Muscle of back (tissue), 3 donors: ENCODE measurements at regions not wholly inside any gene's neighbourhood (a gene's known extent, or its start where the extent isn't known, plus 50 kb on each side); places are given as distances from the start of the nearest gene placed in this dataset.
A peak's percentile ranks its signal among the peaks of the same experiment; 100 is the strongest.
"Not testable (repeated sequence)": the region's sequence is repeated elsewhere in the genome, so short reads cannot be mapped to it uniquely, and the experiment has no call there.

Experiments used
- DNase-seq, 3 donors: peaks; one replicate each; pipeline versions ENCODE4 v3.0.0 to v3.0.0-alpha.2; 2013

DNA sequence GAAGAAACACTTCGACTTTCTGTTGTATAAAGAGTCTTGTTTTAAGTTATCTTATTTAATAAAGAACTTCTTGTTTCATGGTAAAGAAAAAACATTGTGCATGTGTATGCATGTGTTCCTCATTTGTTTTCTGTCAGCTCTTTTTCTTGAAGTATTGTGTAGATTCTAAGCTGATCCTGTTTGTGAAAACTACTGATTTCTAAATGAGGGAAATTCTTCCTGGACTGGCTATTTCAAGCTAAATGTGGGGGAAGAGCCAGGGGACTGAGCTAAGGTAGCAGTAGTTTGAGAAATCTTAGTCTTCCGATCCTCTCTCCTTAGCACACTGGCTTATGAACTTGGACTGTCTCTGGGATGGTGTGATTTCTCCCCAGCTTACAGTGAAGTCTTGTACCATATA, 56.4 kb upstream of the RBMS1 start:
- no peak for DNase-seq

DNA sequence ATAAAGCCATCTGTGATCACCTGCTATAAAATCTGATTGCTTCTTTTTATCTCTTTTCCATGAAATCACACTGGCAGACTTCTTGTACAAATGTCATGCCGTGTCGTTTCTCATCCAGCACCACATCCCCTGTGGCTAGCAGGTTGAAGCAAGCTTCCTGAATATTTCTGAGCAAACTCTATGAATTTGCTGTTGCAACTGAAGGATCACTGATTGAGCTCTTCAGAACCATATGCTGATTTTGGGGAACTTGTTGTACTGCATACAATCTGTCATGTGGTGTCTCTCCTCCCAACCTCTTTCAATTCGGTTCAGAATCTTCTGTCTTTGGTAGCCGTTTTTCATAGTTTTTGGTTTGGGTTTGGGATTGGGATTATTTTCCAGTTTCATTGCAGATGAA, 57.7 kb upstream of the RBMS1 start:
- no peak for DNase-seq

DNA sequence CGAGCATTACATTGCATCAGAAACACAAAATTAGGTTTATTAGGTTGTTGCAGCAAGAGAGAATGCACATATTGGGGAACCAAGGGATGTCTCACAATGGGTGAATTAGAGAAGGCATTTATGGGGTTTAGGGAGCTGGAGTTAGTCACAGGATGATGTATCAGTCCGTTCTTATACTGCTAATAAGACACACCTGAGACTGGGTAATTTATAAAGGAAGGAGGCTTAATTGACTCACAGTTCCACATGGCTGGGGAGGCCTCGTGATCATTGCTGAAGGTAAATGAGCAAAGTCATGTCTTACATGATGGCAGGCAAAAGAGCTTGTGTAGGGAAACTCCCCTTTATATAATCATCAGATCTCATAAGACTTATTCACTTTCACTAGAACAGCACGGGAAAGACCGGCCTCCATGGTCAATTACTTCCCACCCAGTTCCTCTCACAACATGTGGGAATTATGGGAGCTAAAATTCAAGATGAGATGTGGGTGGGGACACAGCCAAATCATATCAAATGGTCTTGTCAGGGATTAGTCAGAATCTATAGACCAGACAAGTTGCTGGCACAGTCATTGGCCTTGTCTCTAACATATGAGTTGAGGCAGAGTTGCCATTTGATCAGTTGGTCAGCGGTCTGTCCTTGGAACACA, 61.9 kb upstream of the RBMS1 start:
- no peak for DNase-seq

DNA sequence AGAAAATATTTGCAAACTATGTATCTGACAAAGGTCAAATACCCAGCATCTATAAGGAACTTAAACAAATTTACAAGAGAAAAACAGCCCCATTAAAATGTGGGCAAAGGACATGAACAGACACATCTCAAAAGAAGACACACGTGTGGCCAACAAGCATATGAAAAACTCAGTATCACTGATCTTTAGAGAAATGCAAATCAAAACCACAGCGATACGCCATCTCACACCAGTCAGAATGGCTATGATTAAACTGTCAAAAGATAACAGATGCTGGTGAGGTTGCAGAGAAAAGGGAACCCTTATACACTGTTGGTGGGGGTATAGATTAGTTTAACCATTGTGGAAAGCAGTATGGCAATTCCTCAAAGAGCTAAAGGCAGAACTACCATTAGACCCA, 64.3 kb upstream of the RBMS1 start:
- no peak for DNase-seq

DNA sequence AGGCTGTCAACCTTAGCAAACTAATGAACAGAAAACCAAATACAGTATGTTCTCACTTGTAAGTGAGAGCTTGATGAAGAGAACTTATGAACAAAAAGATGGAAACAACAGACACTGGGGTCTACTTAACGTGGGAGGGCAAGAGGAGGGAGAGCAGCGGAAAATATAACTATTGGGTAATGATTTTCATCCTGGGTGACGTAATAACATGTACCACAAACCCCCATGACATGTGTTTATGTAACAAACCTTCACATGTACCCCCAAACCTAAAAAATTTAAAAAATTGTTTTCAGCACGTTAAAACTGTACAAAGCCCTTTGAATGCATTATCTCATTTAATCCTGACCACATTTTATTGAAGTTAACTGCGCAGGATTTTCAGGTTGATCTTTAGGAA, 64.9 kb upstream of the RBMS1 start:
- no peak for DNase-seq

DNA sequence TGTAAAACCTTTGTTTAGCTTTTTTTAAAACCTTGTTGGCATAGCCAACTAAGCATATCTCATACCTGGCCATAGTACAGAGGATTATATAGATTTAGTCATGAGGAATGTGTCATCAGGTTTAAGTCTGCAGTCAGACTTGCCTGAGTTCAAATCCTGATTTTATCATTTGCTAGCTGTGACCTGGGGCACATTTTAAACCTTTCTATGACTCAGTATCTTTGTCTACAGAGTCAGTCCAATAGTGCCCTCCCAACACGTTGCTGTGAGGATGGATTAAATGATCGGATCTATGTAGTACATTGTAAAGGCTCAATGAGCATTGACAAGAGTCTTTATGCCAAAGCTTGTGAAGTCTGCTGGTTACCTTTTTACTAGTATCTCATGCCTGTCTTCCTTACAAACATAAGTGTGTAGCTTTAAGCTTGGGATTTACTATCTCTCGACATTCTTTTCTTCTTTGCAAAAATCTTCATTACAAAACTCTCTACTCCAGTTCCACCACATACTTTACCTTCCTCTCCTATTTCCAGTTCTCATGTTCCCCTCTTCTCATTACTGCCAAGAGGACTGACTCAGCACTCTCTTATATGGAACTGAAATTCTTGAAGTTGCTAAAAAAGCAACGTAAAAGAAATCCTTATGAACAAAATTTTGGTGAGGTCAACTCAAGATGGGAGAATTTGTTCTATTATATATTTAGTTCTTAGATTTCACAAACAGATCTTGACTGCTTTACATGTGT, 68.1 kb upstream of the RBMS1 start:
- peak in 1 of 3 donors; percentile 47 for DNase-seq

DNA sequence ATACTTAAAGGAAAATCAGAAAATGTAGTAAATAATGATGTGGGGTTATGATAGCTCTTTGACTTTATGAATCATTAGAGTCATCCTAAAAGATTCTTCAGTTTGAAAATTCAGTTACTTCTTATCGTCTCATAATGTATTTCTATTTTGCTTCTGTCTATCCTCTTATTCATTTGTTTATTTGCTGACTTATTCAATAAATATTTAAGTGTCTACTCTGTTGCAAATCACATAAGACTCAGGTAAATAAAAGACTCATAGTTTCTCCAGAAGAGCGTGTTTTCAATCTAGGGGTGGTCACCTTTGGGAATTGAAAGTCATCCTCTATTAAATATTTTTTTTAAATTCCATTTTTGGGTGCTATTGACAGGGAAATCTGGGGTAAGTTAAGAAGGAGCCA, 69.1 kb upstream of the RBMS1 start:
- DNase-seq = no peak

DNA sequence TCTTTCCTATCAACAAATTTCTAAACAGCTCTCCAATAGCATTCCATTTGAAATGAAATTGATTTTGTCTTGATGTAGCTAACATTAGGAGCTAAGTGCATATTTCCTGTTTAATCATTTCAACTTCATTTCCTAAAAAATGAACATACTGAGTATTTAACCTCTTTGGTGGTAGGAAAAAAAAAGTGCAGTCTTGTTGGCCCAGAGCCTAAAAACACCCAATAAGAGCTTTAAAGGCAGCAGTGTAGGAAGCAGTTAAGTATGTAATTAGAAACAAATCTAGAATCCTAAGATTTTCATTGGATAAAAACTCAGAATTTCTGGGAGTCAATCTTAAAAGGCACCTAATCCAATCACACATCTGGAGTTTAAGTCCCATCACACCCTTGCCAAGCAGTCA, 71.0 kb upstream of the RBMS1 start:
- DNase-seq = no peak

DNA sequence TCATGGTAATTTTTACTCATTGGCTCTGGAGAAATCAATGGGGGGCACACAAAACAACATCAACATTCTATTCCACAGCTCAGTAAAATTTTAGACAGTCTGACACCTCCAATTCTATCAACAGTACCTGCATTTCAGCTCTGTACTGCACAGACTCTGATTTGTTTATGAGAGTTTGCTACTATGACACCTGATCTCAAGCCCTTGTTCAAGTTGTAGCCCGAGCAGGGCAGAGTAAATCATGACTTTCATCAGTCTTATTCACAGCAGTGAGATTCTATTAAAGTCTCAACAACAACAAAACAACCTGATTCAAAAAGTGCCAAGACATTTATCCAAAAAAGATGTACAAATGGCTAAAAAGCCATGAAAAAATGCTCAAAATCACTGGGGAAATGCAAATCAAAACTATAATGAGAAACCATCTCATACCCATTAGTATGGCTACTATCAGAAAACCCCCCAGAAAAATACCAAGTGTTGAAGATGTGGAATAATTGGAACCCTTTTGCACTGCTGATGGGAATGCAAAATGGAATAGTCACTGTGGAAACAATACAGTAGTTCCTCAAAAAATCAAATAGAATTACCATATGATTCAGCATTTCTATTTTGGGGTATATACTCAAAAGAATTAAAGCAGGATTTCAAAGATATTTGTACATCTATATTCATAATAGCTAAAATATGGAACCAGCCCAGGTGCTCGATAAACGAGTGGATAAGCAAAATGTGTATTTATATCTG, 71.7 kb upstream of the RBMS1 start:
- DNase-seq = no peak

DNA sequence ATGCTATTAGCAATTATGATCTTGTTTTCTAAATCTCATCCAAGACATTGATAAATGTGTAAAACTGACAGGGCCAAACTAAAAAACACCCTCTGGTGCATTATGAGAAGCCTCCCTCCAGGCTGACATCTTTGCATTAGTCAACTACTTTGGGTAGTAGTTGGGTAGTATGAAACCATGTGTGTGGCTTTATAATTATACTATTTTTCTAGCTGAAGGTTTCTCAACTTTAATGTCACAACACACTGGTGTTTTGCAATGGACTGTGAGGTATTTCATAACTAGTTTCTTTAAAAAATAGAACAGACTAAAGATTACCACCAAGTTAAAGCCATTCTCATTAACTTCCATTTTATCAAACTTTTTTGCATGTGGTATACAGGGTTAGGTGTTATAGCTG, 73.1 kb upstream of the RBMS1 start:
- no peak for DNase-seq

DNA sequence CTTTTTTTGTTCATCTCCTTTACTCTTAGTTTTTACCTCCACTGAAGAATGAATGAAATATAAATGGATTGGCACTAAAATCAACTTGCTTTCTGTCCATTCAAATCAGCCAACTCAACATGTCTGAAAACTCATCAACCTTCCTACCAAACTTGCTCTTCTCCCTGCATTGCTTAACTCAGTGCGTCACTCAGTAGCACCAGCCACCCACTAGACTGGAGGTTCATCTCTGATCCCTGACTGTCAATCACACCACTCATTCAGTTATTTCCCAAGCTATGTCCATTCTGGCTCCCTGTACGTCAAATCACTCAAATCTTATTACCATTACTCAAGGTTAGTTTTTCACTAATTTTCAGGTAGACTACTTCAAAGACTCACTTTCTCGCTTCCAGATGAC, 75.2 kb upstream of the RBMS1 start:
- no peak for DNase-seq

DNA sequence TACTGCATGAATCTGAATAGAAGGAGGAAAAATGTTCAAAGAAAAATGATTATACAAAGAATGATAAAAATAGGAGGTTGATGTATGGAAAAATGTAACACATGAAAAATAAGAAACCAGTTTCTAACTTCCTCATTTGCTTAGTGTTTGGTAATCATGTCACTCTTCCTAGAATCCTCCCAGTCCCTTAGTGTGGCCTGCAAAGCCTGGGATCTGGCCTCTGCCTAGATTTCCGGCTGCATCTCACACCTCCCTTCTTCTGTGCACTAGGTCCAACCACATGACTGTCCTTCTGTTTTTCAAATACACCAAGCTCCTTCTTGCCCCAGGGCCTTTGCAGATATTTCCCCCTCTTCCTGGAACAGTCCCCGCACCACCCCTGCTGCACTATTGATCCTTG, 76.8 kb upstream of the RBMS1 start:
- no peak for DNase-seq

DNA sequence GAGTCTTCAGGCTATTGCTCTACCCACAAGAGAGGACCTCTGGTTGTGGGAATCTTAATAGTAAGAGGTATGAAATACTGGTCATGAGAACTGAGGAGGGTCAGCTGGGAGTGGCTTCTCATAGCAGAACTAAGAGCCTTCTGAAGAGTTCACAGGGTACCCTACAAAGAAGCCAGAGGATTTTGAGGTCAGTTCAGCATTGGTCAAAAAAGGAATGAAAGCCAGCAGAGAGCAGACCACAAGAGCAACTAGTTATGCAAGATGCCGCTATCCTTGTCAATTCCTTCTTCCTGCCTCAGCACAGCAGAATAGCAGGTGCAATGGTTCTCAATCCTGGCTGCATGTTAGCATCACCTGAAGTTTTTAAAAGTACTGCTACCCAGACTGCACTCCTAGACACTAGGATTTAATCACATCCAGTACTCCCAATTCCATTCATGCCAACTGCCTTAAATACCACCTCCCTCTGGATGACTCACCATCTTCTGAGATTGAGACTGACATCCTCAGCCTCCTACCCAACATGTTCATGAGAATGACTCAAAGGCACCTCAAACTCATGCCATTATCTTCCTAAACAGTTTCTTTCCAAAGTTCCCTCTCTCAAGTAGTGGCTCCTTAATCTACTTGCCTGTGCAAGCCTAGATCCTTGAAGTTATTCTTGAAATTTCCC, 81.0 kb upstream of the RBMS1 start:
- peak in 1 of 3 donors; percentile 56 for DNase-seq

DNA sequence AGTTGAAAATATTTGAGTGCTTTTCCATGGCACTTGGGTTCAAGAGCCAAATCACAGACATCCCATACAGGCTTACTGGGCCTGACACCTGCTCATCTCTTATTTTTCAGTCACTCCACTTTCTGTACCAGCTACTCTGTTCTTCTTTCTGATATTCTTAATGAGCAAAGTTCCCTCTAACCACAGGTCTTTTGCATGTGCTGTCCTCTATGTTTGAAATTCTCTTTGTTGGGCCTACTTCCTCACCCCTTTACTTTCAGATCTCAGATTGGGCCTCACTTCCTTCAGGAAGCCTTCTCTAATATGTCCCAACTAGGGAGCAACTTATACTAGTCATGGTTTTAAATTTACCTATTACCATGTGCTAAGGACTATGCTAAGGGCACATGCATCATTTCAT, 81.8 kb upstream of the RBMS1 start:
- no peak for DNase-seq

DNA sequence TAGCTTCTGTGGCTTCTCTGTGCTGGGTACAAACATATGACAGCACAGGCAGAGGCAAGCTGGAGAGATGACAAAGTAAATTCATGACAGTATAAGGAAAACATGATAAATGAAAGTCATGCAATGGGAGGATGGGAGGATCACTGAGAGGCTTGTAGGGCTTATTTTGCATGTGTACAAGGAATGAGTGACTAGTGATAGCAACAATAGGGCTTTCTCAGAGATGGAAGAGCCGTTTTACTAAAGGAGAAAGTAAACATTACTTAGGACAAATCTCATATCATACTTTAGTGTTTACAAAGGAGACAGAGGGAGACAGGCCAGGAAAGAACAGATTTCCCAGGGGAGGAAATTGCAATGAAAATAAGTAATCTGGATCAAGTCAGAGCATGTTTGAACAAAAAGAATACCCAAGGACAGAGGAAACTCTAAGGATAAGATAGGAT, 82.5 kb upstream of the RBMS1 start:
- peak in 2 of 3 donors; percentile 34 to 62 for DNase-seq

DNA sequence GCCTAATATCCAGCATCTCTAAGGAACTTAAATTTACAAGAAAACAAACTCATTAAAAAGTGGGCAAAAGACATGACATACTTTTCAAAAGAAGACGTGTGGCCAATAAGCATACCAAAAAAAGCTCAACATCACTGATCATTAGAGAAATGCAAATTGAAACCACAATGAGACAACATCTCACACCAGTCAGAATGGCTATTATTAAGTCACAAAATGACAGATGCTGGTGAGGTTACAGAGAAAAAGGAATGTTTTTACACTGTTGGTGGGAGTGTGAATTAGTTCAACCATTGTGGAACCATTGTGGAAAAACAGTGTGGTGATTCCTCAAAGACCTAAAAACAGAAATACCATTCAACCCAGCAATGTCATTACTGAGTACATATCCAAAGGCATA, 83.5 kb upstream of the RBMS1 start:
- not testable (repeated sequence) for DNase-seq

DNA sequence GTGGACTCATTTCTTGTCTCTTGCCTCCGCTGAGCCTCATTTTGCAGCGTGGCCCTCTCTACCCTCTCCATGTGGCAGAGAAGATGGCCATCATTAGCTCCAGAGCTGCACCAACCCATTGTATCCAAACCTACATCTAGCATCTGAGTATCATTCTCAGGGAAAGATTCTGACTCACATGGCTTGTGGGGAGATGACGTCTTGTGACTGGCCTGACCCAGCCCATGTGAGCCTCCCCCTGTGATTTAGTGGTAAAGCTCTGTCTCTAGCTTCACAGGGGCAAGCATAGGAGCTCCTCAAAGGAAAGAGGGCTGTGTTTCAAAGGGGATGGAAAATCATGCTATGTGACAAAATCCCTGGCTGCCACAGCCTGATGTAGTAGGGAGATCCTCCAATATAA, 87.4 kb upstream of the RBMS1 start:
- no peak for DNase-seq

DNA sequence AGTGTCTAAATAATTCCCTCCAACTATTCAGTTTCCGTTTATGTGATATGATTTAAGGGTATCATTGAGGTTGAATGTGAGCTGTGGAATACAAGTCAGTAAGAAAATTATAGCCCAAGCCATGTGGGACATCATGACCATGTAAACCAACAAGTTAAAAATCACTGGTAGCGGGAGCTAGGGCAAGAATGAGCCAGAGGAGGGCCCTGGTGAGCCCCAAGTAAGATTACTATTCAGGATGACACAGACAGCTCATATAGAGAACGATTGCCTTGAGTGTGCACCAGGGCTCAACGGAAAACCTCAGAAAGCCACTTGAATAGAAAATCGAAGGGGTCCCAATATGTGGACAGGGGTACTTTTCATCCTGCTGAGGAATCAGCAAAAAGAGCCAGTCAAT, 87.8 kb upstream of the RBMS1 start:
- DNase-seq = no peak

DNA sequence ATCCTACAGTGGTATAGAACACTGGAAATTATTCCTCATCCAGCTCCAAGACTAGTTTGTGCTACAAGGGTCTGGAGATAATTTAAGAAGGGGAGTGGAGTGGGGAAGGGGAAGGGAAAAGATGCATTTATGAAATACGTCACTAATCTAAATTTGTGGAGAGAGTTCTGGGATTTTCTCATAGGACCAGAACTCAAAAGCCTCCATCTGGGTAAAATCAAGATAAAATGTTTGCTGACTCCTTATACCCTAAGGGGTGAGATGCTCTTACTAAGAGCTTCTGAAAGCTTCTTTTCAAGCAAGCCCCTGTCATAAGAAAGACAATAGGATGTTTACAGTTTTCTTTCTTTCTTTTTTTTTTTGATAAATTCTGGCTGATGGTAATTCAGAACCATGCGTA, 88.5 kb upstream of the RBMS1 start:
- no peak for DNase-seq

DNA sequence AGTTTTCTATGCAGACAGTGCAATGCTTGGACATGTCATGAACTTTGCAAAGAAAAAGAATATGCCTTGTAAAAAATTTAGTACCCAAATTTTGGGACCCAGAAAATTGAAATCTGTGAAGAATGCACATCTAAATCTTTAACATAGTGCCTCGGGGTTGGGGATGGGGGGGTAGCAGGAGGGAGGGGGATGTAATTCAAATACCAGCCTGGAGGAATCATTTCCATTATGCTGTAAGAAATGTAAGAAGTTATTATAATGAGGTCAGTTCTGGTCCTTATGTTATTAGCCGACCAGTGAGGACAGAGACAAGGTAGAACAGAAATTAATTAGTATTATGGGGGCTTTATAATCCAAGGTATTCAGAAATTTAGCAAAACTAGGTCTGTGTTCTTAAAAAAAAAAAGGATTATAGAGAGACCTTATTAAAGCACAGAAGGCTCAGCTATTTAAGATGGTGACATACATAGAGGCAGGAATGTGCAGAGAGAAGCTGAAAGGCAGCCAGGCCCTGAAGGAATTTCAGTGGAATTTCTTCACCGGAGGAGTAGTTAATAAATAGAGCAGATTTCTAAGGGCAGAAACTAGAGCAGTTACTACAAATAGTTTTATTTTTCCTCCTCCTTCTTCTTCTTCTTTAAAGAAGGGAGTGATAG, 89.0 kb upstream of the RBMS1 start:
- peak; percentile 55 to 79 (median 73) for DNase-seq

DNA sequence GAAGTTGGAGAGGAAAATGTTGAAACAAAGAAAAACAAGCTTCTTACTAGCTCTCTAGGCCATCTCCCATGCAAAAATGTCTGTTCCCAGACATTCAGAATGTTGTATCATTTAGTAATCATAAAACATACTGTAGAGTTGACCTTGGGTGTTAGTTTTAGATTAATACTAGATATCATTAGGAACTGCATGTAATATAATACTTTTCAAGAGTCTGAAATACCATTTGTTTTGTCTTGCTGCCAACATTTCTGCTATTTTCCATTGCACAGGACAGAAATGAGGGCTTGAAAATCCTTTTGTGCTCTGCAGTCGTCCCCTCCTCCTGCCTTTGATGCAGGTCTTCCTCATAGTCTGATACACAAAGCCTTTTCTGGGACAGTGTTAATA, 89.5 kb upstream of the RBMS1 start:
- peak; percentile 60 to 81 (median 75) for DNase-seq
